HG02623 (cell line): ENCODE measurements at regions not wholly inside any gene's neighbourhood (a gene's known extent, or its start where the extent isn't known, plus 50 kb on each side); places are given as distances from the start of the nearest gene placed in this dataset.

Experiments
- ATAC-seq: cut with Tn5 transposase; IDR thresholded peaks from one replicate; pipeline ENCODE4 v1.9.1; 2021; ENCODE audit warnings: moderate library complexity; ENCODE audit not compliant: unreplicated experiment

DNA sequence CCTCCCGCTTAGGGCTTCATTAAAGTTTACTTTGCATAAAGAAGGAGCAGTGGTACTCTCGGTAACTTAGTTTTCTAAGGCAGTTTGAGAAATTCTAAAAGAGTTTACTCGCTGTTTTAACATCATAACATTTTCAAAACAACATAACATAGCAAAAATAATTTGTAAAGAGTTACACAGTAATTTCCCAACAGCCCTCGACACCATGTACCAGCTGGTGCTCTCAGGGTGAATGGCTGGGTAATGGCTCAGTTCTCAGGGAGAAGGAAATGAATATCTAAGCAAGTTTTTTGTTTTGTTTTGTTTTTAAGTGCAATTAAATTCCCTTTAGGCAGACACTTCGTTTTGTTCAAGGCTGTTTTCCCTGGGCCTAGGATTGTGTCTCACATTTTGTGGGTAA lies 435.3 kb downstream of the C4orf33 start:
- no peak for ATAC-seq

DNA sequence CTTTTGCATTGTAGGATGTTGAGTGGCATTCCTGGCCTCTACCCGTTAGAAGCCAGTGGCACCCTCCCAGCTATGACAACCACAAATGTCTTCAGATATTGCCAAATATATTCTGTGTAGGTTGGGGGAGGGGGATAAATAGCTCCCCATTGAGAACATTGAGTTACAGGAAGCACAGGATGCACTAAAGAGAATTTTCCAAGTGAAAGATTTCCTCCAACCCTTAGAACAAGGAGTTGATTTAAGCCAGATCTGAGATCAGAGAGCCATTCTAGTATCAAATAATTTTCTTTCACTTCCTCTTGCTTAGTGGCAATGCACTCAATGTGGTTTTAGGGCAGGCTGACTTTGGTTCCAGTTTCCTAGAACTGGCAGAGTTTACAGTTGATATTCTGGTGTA lies 436.6 kb downstream of the C4orf33 start:
- peak; percentile 84 for ATAC-seq

DNA sequence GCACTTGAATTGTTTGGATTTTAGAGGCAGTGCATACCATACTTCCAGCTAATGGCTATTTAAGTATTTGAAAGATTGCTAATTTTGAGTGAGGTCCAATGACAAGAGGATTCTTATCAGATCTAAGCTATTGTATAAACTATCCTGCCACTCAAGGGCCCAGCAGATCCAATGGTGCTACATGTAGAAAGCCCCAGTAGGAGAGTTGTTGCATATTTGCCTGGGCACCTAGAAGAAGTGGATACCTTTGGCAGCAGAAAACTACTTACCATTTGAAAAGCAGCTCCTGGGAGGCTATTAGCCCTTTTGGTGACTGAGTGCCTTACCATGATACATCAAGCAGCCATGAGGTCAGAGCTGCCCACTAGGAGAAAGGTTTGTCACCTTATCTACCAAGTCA lies 447.3 kb downstream of the C4orf33 start:
- ATAC-seq: no peak

DNA sequence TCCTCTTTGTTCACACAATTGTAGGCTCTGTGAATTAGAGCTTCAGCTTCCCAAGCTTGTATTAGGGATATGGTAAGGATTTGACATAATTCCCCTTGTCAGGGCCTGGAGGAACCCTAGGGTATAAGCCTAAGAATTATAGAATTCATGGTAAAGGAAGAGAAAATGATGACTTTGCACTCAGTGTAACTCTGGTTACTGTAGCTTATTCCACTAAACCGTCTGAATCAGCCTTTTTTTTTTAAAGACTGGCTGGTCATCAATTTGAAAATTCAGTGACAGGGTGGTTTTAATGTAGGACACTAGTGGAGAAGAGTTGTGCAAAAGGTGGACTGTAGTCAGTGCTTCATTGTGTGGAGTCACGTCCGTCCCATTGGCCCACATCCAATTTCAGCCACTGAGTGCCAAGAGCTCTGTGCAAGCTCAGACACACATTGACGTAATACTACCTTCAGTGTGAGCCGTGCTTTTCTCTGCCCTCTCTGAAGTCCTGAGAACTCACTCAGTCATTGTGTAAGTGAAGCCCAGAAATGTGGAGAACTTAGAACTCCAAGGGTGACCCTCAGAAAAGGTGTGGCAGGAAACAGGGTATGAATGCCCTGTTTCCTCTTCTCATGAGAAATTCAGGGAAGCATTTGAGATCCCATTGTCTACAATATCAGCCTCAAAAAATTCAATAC lies 449.8 kb downstream of the C4orf33 start:
- ATAC-seq: no peak

DNA sequence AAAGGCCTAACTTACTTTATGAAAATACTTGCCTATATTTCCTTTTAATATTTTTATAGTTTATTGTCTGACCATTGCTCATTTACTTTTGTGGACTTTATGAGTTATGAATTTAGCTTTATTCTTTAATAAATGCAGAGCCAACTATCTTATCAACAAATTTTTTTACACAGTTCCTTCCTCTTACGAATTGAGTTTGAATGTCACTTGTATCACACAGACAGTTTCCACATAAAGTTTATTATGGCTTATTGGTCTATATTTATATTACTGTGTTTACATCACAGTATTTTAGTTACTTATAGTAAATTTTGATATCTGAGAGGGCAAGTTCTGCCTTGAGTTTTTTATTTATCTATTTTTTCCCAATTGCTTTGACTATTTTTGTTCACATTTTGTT lies 450.6 kb downstream of the C4orf33 start:
- ATAC-seq: no peak

DNA sequence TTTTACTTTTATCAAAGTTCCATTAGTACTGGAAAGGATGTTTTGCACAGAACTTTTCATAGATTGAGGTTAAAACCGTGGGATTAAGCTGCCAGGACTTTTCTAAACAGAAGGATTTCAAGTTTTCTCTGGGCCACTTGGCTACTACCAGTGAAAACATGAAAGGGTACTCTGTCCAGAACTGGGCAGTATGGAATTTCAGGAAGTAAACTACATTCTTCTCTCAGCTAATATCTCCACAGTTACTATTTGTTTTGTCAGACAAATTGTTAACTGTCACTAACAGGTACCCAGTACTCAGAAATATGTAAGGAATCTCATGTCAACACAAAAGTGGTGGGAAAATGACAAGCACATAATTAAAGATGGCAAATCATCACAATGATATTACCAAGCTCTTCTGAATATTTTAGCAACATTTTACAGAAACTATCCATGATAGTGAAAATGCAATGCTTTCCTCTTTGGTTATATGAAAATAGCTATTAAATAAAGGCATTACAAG lies 454.4 kb downstream of the C4orf33 start:
- ATAC-seq: no peak

DNA sequence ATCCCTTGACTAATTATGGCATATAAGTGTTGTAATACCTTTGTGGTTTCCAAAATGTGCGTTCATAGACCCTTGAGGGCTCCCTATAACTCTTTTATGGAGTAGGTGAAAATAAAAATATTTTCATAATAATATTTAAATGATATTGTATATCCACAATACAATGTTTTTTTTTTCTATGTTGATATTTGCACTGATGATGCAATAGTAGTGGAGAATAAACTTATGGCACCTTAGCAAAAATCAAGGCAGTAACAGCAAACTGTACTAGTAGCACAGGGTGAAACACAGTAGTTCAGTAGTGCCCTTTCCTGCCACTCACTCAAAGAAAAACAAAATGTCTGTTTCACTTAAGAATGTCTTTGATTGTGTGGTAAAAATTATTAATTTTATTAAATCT lies 465.3 kb downstream of the C4orf33 start:
- no peak for ATAC-seq

DNA sequence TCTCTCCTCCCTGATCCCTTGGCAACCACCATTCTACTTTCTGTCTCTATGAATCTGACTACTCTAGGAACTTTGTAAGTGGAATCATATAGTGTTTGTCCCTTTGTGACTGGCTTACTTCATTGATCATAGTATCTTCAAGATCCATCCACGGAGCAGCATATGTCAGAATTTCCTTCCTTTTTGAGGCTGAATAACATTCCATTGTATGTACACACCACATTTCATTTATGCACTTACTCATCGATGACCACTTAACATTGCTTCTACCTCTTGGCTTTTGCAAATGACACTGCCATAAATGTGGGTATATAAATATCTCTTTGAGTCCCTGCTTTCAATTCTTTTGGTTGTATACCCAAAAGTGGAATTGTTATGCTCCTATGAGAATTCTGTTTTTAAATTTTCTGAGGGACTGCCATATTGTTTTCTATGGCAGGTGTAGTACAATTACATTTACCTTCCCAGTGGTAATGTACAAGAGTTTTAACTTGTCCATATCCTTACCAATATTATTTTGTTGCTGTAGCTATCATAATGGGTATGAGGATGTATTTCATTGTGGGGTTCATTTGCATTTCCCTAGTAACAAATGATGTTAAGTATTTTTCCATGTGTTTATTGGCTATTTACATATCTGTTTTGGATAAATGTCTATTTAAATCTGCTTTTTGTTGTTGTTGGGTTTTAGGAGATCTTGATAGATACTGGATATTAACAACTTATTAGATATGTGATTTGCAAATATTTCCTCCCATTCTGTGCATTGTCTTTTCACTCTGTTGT lies 466.1 kb downstream of the C4orf33 start:
- ATAC-seq: no peak

DNA sequence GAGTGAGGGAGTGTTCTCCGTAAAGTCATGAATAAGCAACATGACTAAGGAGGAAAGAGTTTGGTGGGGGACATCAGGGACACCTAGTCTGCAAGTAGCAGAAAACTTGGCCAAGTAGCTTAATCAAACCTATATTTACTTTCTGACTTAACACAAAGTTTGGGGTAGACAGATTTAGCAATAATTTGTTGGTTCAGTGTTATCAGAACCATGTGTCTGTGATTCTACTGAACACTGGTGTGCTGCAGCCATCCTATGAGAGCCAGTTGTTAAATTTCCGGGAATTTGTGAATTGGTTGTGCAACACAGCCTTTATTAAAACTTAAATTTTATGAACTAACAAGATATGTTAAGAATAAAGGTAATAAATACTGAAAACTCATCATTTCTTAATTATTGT lies 469.3 kb downstream of the C4orf33 start:
- no peak for ATAC-seq

DNA sequence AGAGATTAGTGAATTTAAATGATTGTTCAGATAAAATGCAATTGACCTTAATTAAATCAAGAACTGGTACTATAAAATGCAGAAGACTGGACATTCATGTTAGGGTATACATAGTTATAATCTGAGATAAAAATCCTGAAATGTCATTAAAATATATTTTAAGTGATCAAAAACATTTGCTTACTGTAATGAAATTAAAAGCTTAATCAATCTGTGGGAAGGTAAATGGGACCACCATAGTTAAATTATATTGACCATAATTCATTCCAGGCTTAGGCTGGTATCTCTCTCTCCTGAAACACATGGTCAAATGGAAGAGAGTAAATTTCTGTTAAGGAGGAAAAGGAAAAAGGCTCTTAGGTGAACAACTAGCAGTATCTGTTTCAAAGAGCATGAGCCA lies 474.4 kb downstream of the C4orf33 start:
- no peak for ATAC-seq

DNA sequence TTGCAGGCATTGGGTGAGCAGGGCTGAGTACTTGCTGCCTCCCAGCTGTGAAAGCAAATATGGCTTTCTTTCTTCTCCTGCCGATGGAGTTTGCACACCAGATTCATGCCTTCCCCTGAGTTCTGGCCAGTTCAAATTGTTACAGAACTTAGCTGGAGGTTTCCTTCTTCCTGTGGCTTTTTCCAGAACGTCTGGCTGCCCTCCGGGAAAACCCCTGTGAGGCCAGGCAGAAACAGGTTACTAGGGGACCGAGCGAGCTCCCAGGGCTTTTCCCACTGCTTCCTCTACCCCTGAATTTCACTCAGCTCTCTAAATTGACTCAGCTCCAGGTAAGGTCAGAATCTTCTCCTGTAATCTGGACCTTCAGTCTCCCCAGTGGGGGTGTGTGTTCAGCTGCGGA lies 482.4 kb downstream of the C4orf33 start:
- ATAC-seq: no peak

DNA sequence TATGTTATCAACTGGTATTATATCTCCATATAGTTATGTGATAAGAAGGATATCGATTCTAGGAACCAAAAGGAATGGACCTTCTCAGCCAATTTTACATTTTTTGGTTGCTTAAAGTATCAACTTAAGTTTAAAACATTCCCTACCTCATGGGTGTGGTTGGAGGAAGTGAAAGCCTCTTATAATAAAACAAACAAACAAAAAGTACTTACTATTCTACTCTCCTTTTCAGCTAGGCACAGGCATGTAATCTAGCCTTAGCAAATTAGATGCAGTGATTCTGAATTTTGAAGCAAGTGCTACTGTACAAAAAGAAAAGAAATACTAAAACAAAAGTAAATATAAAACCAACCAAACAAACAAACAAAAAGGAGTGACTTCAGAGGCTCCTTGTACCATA lies 485.4 kb downstream of the C4orf33 start:
- ATAC-seq: no peak

DNA sequence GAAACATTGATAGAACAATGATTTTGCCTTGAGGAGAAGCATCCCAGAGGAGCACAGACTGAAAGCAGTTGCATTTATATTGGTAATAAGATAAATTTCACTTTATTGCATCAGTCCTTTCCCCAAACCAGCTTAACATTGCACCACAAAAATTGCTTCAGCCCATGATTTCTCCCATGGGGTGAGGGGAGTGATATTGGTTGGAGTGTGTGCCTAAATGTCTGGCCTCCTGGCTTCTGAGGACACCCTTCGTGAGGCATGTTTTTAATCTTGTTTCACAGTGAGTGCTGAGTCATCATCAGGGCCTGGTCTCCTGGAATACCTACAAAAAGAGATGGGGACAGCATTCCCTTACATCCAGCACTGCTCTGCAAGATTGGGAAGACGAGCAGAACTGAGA lies 487.9 kb downstream of the C4orf33 start:
- ATAC-seq: no peak

DNA sequence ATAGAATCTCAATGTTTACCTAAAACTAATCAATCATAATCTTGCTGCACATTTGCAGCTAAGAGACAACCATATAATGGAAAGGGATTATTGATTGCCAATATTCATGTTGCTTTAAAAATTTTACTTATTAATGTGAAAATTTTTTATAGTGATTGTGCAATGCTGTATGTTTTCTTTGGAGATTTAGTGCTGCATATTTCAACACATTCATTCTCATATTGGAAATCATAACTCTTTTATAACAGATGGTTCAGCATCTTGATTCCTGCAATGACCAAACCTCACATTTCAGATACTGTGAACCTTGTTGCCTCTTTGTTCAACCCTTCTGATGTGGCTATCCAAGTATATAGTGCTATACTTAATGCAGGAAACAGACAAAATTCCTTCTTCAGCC lies 502.6 kb downstream of the C4orf33 start:
- no peak for ATAC-seq

DNA sequence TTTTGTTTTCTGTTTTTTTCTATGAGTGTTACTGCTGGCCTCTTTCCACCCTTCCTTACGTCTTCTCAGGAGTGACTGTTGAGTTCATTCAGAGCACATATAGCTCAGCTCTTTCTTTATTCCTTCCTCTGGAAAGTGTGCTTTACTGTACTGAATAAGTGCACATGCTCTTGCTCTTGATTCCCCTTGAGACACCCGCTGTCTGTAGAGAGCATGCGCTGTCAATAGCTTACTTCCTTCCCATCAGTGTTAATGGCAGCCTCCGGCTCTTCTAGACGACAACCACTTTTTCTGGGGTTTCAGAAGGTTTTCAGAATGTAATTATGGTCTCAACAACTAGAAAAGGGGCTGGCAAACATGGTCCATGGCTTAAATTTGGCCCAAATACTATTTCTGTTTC lies 504.9 kb downstream of the C4orf33 start:
- ATAC-seq: no peak

DNA sequence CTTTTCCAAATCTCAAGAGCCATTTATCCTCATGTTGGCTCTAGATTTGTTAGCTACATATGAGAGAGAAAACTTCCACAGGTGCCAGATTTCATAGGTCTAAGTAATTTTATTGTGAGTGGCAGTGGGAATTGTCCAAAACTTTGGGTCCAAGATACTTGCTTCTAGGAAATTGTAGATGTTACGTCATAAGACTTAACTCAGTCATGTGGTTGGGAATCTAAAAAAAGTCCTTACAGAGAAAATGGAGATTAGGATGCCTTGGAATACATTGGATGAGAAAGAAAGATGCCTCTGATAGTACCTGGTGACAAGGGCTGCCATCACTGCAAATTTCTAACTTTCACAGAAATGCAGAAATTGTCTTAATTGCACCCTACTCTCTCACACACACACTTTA lies 506.5 kb downstream of the C4orf33 start:
- no peak for ATAC-seq

DNA sequence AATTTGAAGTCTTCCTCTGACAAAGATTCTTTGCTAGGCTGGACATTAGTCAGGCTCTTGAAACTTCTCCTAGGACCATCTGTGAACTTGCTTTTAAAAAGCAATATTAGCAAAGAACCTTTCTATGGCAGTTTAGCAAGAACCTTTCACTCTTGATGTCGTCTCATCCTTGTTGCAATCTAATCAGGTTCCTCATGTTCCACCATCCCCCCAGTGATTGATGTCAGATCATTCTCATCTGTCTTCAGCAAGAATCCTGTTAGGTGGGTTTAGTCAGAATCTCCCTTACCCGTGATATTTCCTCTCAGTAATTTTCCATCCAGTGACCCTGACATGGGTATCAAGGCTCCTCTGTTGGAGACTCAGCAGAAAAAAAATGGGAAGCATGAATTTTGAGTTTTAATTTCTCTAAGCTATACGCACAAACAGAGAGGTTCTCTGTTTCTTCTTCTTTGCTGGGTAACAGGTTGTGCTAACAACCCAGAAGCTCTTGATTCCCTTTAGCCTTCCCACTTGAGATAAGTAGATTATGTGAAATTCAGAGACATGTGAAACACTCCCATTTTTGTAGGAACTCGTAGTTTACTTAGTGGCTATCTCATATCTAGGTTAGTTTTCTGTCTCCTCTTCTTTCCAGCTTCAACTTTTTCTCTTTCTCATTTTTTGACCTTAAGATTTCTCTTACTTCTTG lies 507.4 kb downstream of the C4orf33 start:
- no peak for ATAC-seq

DNA sequence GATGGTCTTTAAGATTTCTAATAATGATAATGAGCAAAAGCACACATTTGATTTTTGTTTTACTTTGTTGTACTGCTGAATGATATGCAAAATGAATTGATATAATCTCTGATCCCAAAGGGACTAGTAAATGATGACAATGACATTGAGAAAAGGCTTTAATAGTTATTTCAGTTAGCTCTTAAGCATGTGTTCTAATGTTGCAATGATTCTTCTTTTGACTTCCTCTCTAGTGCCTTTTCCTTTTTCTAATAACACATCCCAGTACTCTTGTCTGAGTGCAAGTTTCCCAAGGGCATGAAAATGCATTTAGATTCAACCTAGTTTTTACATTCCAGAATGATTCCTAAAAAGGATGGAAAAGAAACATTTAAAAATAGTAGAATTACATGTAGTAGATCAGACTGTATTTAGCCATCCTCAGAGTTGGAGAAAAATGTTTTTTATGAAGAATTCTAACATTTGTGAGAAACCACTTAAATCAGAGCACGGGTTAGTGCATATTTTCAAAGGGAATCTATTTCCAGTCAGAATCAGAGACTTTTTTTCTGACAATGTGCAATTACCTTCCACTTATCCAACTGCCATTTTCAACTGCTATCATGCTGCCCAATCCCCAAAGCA lies 508.8 kb downstream of the C4orf33 start:
- ATAC-seq: no peak

DNA sequence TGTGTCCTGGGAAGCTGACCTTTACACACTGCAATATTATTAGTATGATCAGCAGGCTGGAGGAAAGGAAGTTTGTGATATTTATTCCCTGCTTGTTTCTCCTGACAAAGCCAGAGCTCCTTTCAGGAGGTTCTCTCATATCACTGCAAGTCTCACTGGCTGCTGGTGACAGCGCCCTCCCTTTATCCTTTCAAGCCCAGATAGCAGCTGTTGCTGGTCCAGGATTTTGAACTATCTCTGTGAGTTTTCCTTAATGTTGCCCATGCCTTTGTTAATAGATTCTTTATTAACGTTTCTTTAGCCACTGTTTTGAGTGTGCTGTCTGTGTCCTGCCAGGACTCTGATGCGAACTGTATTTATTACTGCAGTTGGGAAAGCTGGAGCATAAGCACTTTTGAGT lies 518.7 kb downstream of the C4orf33 start:
- ATAC-seq: no peak

DNA sequence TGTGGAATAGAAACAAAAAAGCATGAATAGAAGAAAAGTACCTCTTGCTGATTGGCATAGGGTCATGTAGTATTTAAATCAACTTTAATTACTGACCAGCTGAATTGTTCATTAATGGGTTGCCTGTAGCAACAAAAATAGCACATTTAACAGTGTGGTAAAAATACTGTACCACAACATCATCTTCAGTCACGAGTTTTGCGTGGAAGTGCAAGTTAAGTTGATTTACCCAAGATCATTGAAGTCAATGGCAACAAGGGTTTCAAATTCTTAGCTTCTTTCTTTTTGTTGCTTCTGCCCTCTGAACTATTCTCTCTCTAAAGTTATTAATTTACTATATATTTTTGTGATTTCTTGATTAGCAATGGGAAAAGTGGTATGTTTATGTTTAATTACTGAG lies 526.6 kb downstream of the C4orf33 start:
- ATAC-seq: no peak

DNA sequence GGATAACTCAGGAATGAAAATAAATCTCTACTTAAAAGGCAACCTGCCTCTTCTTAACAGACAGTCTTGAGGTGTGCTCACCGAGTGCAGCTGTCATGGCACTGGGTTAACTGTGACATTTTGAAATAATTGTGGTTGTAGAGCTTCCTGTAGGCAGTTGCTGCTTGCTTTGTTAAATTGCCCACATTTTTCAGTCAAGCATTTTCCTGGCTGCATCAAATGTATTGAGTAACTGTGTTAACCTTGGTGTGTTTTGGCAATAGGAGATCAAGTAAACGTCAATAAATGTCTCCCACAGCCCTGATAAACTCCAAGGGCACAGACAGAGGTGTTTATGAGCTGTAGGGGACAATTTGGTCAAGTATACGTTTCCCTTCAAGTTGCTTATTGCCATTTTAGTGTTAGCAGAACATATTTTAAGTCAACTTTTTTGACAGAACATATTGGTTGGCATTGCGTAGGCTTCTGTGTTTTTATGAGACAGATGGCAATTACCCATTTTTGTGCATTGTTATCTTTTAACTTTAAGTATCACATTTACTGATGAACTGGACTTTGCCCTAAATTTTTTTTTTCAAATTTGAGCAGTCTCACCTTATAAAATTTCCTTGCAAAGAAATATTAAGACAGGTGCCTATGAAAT lies 527.4 kb downstream of the C4orf33 start:
- no peak for ATAC-seq
